GM19035 (cell line): ENCODE measurements at regions not wholly inside any gene's neighbourhood (a gene's known extent, or its start where the extent isn't known, plus 50 kb on each side); places are given as distances from the start of the nearest gene placed in this dataset.
"Not testable (repeated sequence)": the region's sequence is repeated elsewhere in the genome, so short reads cannot be mapped to it uniquely, and the experiment has no call there.

Experiments
- ATAC-seq: cut with Tn5 transposase; IDR thresholded peaks from one replicate; pipeline ENCODE4 v1.9.1; 2021; ENCODE audit not compliant: unreplicated experiment

- no peak for ATAC-seq
Measured at GRCh38 chr13:24931450-24932251, 164.3 kb upstream of the PABPC3 start.

GRCh38 chr13:24933106-24934023, 162.6 kb upstream of the PABPC3 start:
- not testable (repeated sequence) for ATAC-seq

GRCh38 chr13:24934024-24934385, 161.9 kb upstream of the PABPC3 start:
- ATAC-seq, result not testable (repeated sequence)

- no peak for ATAC-seq
Measured at GRCh38 chr13:24938966-24939365, 157.0 kb upstream of the PABPC3 start.

- ATAC-seq, result not testable (repeated sequence)
Measured at GRCh38 chr13:24941023-24941713, 154.8 kb upstream of the PABPC3 start.

- no peak for ATAC-seq
Measured at GRCh38 chr13:24943136-24943535, 152.8 kb upstream of the PABPC3 start.

- ATAC-seq, result not testable (repeated sequence)
Measured at GRCh38 chr13:24944073-24944472, 151.9 kb upstream of the PABPC3 start.

GRCh38 chr13:24948977-24949376, 147.0 kb upstream of the PABPC3 start:
- not testable (repeated sequence) for ATAC-seq

- ATAC-seq, result not testable (repeated sequence)
Measured at GRCh38 chr13:24950611-24951010, 145.3 kb upstream of the PABPC3 start.

- not testable (repeated sequence) for ATAC-seq
Measured at GRCh38 chr13:24967970-24968369, 128.0 kb upstream of the PABPC3 start.

GRCh38 chr13:24968416-24968815, 127.5 kb upstream of the PABPC3 start:
- not testable (repeated sequence) for ATAC-seq

- not testable (repeated sequence) for ATAC-seq
Measured at GRCh38 chr13:24973102-24973501, 122.8 kb upstream of the PABPC3 start.

GRCh38 chr13:24981181-24981803, 114.6 kb upstream of the PABPC3 start:
- not testable (repeated sequence) for ATAC-seq

GRCh38 chr13:24982333-24982999, 113.5 kb upstream of the PABPC3 start:
- no peak for ATAC-seq

GRCh38 chr13:24983094-24983493, 112.8 kb upstream of the PABPC3 start:
- no peak for ATAC-seq

GRCh38 chr13:24984134-24984533, 111.8 kb upstream of the PABPC3 start:
- ATAC-seq, result no peak

GRCh38 chr13:24985107-24985506, 110.8 kb upstream of the PABPC3 start:
- ATAC-seq, result no peak

GRCh38 chr13:24985896-24986295, 110.0 kb upstream of the PABPC3 start:
- no peak for ATAC-seq

- no peak for ATAC-seq
Measured at GRCh38 chr13:24986826-24987225, 109.1 kb upstream of the PABPC3 start.

- not testable (repeated sequence) for ATAC-seq
Measured at GRCh38 chr13:24989959-24990358, 106.0 kb upstream of the PABPC3 start.
